ENCODE measurements at regions not wholly inside any gene's neighbourhood (a gene's known extent, or its start where the extent isn't known, plus 50 kb on each side); places are given as distances from the start of the nearest gene placed in this dataset.

GRCh38 chr3:148631124-148631903 lies 66.4 kb upstream of the AGTR1 start:
- intact Hi-C loops (cut with DNase I) = no loop called here
- ATAC-seq (ENCODE audit: poor library complexity) (no peak), DNase-seq (no peak)

GRCh38 chr3:148641722-148642121 lies 56.0 kb upstream of the AGTR1 start:
- ATAC-seq (ENCODE audit: poor library complexity) (no peak), DNase-seq (no peak)
- intact Hi-C loops (cut with DNase I) = no loop called here

- intact Hi-C loops (cut with DNase I) = no loop called here
- DNase-seq (no peak), ATAC-seq (ENCODE audit: poor library complexity) (no peak)
These were observed 55.5 kb upstream of the AGTR1 start for GRCh38 chr3:148642214-148642613.

- ATAC-seq (ENCODE audit: poor library complexity) = peak; percentile 45
- intact Hi-C loops (cut with DNase I) = no loop called here
- DNase-seq = no peak
These were observed 55.1 kb upstream of the AGTR1 start for GRCh38 chr3:148642616-148643015.

GRCh38 chr3:148643389-148643840 lies 54.3 kb upstream of the AGTR1 start:
- no peak for DNase-seq
- intact Hi-C loops (cut with DNase I) = no loop called here

GRCh38 chr3:148646126-148646665 lies 51.5 kb upstream of the AGTR1 start:
- no peak for DNase-seq
- intact Hi-C loops (cut with DNase I) = no loop called here
- no peak for ATAC-seq (ENCODE audit: poor library complexity)

More at GRCh38 chr3:148643389-148643840, 54.3 kb upstream of the AGTR1 start:
- ATAC-seq (ENCODE audit: poor library complexity) = peak; percentile 58
